Ovary (tissue), 7 donors: ENCODE measurements at regions not wholly inside any gene's neighbourhood (a gene's known extent, or its start where the extent isn't known, plus 50 kb on each side); places are given as distances from the start of the nearest gene placed in this dataset.

Source experiments
- DNase-seq, 5 donors: peaks; one replicate each; pipeline ENCODE4 v3.0.0-alpha.2; 2019 to 2020
- H3K27ac ChIP-seq, 2 donors: fragments of 200-600 bp; one replicate each; pipeline versions ENCODE4 v1.5.1 to v1.8.0; 2019 to 2022
- H3K27me3 ChIP-seq: fragments of 200-600 bp; one replicate; pipeline ENCODE4 v1.8.0; 2022
- H3K36me3 ChIP-seq: fragments of 200-600 bp; sonication (generic); one replicate; pipeline ENCODE4 v1.5.1; 2019
- H3K4me1 ChIP-seq: one replicate; pipeline ENCODE4 v1.8.1; 2013; ENCODE audit warnings: mild to moderate bottlenecking, moderate library complexity; ENCODE audit not compliant: insufficient read depth
- H3K4me3 ChIP-seq: fragments of 200-600 bp; sonication (generic); one replicate; pipeline ENCODE4 v1.5.1; 2017
- H3K9me3 ChIP-seq, 2 donors: fragments of 200-600 bp in 1 of 2; sonication (generic) in 1 of 2; one replicate each; pipeline versions ENCODE4 v1.5.1 to v1.8.1; 2013 to 2019; ENCODE audit warnings: mild to moderate bottlenecking in 1 of 2, moderate library complexity in 1 of 2
- CTCF ChIP-seq, 3 donors: fragments of 450-650 bp in 2 of 3; fragments of 200-600 bp in 1 of 3; IDR thresholded peaks; one replicate each; pipeline versions ENCODE4 v1.5.1 to v1.8.0; 2016 to 2022; ENCODE audit warnings: antibody characterized with exemption in 3 of 3, mild to moderate bottlenecking in 1 of 3
- EP300 ChIP-seq: sonication (generic); formaldehyde crosslinking; IDR thresholded peaks from one replicate; pipeline ENCODE4 v1.6.1; 2017; ENCODE audit warnings: antibody characterized with exemption
- POLR2A ChIP-seq: fragments of 450-650 bp; IDR thresholded peaks from one replicate; pipeline ENCODE4 v1.6.1; 2017; ENCODE audit warnings: antibody characterized with exemption, mild to moderate bottlenecking, moderate library complexity
- WGBS, 3 donors: extraction: QIAGEN DNeasy Blood & Tissue Kit in 1 of 3; methylation state at CpG; one replicate each; pipeline versions ENCODE4 v1.1.5 to v1.1.7; 2013 to 2017; 5-methylcytosine and 5-hydroxymethylcytosine counted together
- intact Hi-C, 4 donors: fragments of 100-400 bp; cut with DNase I; formaldehyde crosslinking; loops; one replicate each; pipeline versions ENCODE4 v1.11.0 to v1.15.1; 2022 to 2023
- donor health status: DM: no; HTN: no; CAD: no; lungs with moderate emphysema.
- donor health status: DM: no; HTN: no; CAD: no.
- donor health status: Bipolar disorder and iron deficiency.
- donor health status: DM: no; HTN: no; CAD: no.
- donor health status: DM: yes; HTN: yes; CAD: no.

- no peak for DNase-seq
- 53 to 71% (median 59%) methylated on average over 5 of the region's 5 CpGs for WGBS, 3 donors
- H3K4me1 ChIP-seq: no peaks in the 10 kb centered on the region
- no peaks in the 10 kb centered on the region for H3K27me3 ChIP-seq
- TF ChIP-seq CTCF (IDR thresholded peaks at IDR 0.05) (no peak), EP300 (no peak), POLR2A (no peak)
- no peak overlapping the region for H3K4me3 ChIP-seq
- no peak overlapping the region for H3K27ac ChIP-seq
- no peaks in the 10 kb centered on the region for H3K36me3 ChIP-seq
- intact Hi-C loops: no loop called here
- H3K9me3 ChIP-seq: no peaks in the 10 kb centered on the region
Measured at GRCh38 chr2:136212426-136213378, 94.8 kb upstream of the CXCR4 start.

- Histone ChIP-seq H3K4me3 (no peak overlapping the region), H3K27ac (no peak overlapping the region)
- intact Hi-C loops: no loop called here
Measured at GRCh38 chr2:136211701-136212100, 93.8 kb upstream of the CXCR4 start.

GRCh38 chr2:136210822-136211221, 92.9 kb upstream of the CXCR4 start:
- Histone ChIP-seq H3K27ac (no peak overlapping the region), H3K9me3 (no peaks in the 10 kb centered on the region), H3K27me3 (no peaks in the 10 kb centered on the region)

More at GRCh38 chr2:136211701-136212100, 93.8 kb upstream of the CXCR4 start:
- Histone ChIP-seq H3K27me3 (no peaks in the 10 kb centered on the region), H3K4me1 (no peaks in the 10 kb centered on the region), H3K36me3 (no peaks in the 10 kb centered on the region), H3K9me3 (no peaks in the 10 kb centered on the region)
- TF ChIP-seq EP300 (no peak), POLR2A (no peak), CTCF (IDR thresholded peaks at IDR 0.05) (no peak)
- DNase-seq: no peak

GRCh38 chr2:136210455-136210805, 92.5 kb upstream of the CXCR4 start:
- no peaks in the 10 kb centered on the region for H3K4me1 ChIP-seq
- intact Hi-C loops: no loop called here
- 78 to 84% (median 82%) methylated on average over 2 of the region's 2 CpGs for WGBS, 3 donors
- H3K27me3 ChIP-seq: no peaks in the 10 kb centered on the region
- H3K9me3 ChIP-seq: no peaks in the 10 kb centered on the region
- no peaks in the 10 kb centered on the region for H3K36me3 ChIP-seq
- H3K4me3 ChIP-seq: no peak overlapping the region
- no peak for DNase-seq
- H3K27ac ChIP-seq: no peak overlapping the region
- no peak for TF ChIP-seq EP300
- TF ChIP-seq POLR2A: no peak
- no peak for TF ChIP-seq CTCF (IDR thresholded peaks at IDR 0.05)

More at GRCh38 chr2:136210822-136211221, 92.9 kb upstream of the CXCR4 start:
- TF ChIP-seq EP300: no peak
- no peak for TF ChIP-seq POLR2A
- no peak for TF ChIP-seq CTCF (IDR thresholded peaks at IDR 0.05)
- intact Hi-C loops: no loop called here
- no peak for DNase-seq
- H3K36me3 ChIP-seq: no peaks in the 10 kb centered on the region
- no peaks in the 10 kb centered on the region for H3K4me1 ChIP-seq
- H3K4me3 ChIP-seq: no peak overlapping the region
